ENCODE measurements at regions not wholly inside any gene's neighbourhood (a gene's known extent, or its start where the extent isn't known, plus 50 kb on each side); places are given as distances from the start of the nearest gene placed in this dataset.

DNA sequence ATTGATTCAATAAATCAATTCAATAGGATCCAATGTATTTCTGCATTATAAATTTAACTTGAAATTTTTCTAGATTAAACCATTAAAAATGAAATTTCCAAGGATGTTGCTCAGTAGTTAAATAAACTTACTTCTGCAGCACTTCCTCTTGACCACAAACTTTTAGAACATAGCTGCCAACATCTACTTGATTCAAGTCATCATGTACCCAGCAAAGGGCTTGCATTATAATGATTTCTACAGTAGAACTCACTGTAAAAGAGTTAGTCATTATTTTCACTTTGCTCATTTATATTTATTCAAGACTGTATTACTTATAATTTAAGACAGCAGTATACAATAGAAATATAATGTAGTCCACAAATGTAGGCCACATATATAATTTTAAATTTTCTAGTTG is 59.2 kb downstream of the PIK3C2A start:
- TF ChIP-seq, protein P1, sequence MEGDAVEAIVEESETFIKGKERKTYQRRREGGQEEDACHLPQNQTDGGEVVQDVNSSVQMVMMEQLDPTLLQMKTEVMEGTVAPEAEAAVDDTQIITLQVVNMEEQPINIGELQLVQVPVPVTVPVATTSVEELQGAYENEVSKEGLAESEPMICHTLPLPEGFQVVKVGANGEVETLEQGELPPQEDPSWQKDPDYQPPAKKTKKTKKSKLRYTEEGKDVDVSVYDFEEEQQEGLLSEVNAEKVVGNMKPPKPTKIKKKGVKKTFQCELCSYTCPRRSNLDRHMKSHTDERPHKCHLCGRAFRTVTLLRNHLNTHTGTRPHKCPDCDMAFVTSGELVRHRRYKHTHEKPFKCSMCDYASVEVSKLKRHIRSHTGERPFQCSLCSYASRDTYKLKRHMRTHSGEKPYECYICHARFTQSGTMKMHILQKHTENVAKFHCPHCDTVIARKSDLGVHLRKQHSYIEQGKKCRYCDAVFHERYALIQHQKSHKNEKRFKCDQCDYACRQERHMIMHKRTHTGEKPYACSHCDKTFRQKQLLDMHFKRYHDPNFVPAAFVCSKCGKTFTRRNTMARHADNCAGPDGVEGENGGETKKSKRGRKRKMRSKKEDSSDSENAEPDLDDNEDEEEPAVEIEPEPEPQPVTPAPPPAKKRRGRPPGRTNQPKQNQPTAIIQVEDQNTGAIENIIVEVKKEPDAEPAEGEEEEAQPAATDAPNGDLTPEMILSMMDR (optimal IDR thresholded peaks at IDR 0.05 in 1 of 3, IDR thresholded peaks at IDR 0.05 in 1 of 3, conservative IDR thresholded peaks at IDR 0.05 in 1 of 3; ENCODE audit: extremely low read depth in 1 of 3, insufficient read depth in 2 of 3, low read length in 3 of 3) = no peak
- TF ChIP-seq EZH2 (IDR thresholded peaks at IDR 0.05; ENCODE audit: low read length) = no peak
